H1 (cell line): ENCODE measurements at regions not wholly inside any gene's neighbourhood (a gene's known extent, or its start where the extent isn't known, plus 50 kb on each side); places are given as distances from the start of the nearest gene placed in this dataset.

Experiments used
- CHD1 ChIP-seq: IDR thresholded peaks from 2 replicates; pipeline ENCODE4 v1.6.1; 2012; ENCODE audit warnings: low read depth, low read length, improper control_type of control experiment

DNA sequence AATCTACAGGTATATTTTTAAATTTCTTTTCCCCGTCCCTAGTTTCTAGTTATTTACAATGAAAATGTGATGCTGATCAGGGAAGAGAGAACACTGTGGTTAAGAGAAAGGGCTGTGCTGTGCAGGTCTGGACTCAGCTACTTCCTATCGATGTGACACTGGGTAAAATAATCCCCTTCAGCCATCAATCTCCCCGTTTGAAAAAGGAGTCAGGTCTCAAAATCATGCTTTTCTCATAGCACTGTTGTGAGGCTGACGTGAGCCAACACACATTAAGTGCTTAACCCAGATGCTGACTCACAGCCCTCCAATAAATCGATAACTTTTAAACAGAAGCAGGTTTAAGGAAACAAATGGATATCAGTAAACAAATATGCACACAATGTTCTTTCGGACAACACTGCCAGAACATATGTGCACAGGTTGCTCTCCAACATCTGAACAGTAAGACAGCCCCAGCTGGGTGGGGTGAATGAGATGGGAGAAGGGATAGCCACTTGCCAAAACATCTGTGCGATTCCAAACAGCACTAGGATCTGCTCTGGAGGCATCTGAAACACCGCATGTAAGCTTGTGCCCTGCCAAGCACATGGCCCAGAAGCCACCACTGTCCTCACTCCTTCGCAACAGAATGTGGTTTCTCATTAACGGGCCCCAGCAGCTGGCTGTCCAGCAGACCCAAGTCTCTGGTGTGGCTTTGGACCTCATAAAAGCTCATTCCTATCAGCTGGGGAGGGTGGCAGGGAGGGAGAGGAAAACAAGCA is 143.2 kb upstream of the PRICKLE2 start (continued):
- TF ChIP-seq CHD1 = no peak
